CD14-positive monocyte (primary cell): ENCODE measurements at regions not wholly inside any gene's neighbourhood (a gene's known extent, or its start where the extent isn't known, plus 50 kb on each side); places are given as distances from the start of the nearest gene placed in this dataset.
"Not testable (repeated sequence)": the region's sequence is repeated elsewhere in the genome, so short reads cannot be mapped to it uniquely, and the experiment has no call there.

ENCODE experiments used
- DNase-seq, 3 donors: peaks; one replicate each; pipeline ENCODE4 v3.0.0-alpha.2; 2011 to 2022
- H2AFZ ChIP-seq: 2 replicates; pipeline ENCODE4 v1.6.0; 2012; ENCODE audit warnings: mild to moderate bottlenecking, low read depth, low read length, inconsistent platforms; ENCODE audit not compliant: insufficient read depth, poor library complexity, severe bottlenecking
- H3K27ac ChIP-seq, 2 donors: 1 replicate in 1 of 2; 2 replicates in 1 of 2; pipeline ENCODE4 v1.5.1; 2012 to 2013; ENCODE audit warnings: low read length in 2 of 2, control low read depth in 1 of 2, inconsistent platforms in 1 of 2, low read depth in 1 of 2, mild to moderate bottlenecking in 1 of 2
- H3K27me3 ChIP-seq, 2 donors: one replicate each; pipeline versions ENCODE4 v1.6.0 to v1.6.1; 2011 to 2013; ENCODE audit warnings: low read length in 2 of 2; ENCODE audit not compliant: control insufficient read depth in 2 of 2, insufficient read depth in 2 of 2
- H3K36me3 ChIP-seq, 2 donors: replicated peaks in 1 of 2; 1 replicate in 1 of 2; 2 replicates in 1 of 2; pipeline versions ENCODE4 v1.5.1 to v1.6.1; 2012 to 2013; ENCODE audit warnings: low read length in 2 of 2, control low read depth in 1 of 2, inconsistent platforms in 1 of 2, mild to moderate bottlenecking in 1 of 2; ENCODE audit not compliant: insufficient read depth in 2 of 2, control insufficient read depth in 1 of 2
- H3K4me1 ChIP-seq, 2 donors: 1 replicate in 1 of 2; 2 replicates in 1 of 2; pipeline versions ENCODE4 v1.5.1 to v1.6.1; 2012 to 2013; ENCODE audit warnings: low read length in 2 of 2, control low read depth in 1 of 2, inconsistent platforms in 1 of 2, mild to moderate bottlenecking in 1 of 2, moderate library complexity in 1 of 2; ENCODE audit not compliant: insufficient read depth in 2 of 2, control insufficient read depth in 1 of 2
- H3K4me2 ChIP-seq: replicated peaks from 2 replicates; pipeline ENCODE3; 2012; ENCODE audit warnings: low read length, moderate library complexity, mild to moderate bottlenecking; ENCODE audit not compliant: poor library complexity, severe bottlenecking; ENCODE audit errors: extremely low read depth
- H3K4me3 ChIP-seq, 3 experiments: fragments of 200-600 bp in 1 of 3; sonication (generic) in 1 of 3; replicated peaks in 1 of 3; 1 replicate in 2 of 3; 2 replicates in 1 of 3; pipeline ENCODE4 v1.5.1; 2011 to 2013; ENCODE audit warnings: low read length in 3 of 3, mild to moderate bottlenecking in 3 of 3, control low read depth in 2 of 3, low read depth in 2 of 3, inconsistent platforms in 1 of 3, moderate library complexity in 1 of 3
- H3K79me2 ChIP-seq: 2 replicates; pipeline ENCODE4 v1.6.0; 2012; ENCODE audit warnings: mild to moderate bottlenecking, control low read depth, inconsistent platforms, low read length, moderate library complexity; ENCODE audit not compliant: insufficient read depth
- H3K9ac ChIP-seq: 2 replicates; pipeline ENCODE4 v1.6.0; 2017; ENCODE audit warnings: low read length, mild to moderate bottlenecking; ENCODE audit not compliant: insufficient read depth, poor library complexity, severe bottlenecking
- H3K9me3 ChIP-seq, 2 donors: replicated peaks in 1 of 2; 1 replicate in 1 of 2; 2 replicates in 1 of 2; pipeline versions ENCODE4 v1.5.1 to v1.6.1; 2012 to 2013; ENCODE audit warnings: low read length in 2 of 2, control low read depth in 1 of 2; ENCODE audit not compliant: control insufficient read depth in 1 of 2, insufficient read depth in 1 of 2
- H4K20me1 ChIP-seq: 2 replicates; pipeline ENCODE4 v1.6.0; 2012; ENCODE audit warnings: mild to moderate bottlenecking, low read length, control low read depth, moderate library complexity; ENCODE audit not compliant: insufficient read depth
- H3K27ac Mint-ChIP-seq, 7 donors: one replicate each; pipeline ENCODE4 v1.8.0; 2020; ENCODE audit warnings: mild to moderate bottlenecking in 7 of 7, mixed read lengths in 7 of 7, moderate library complexity in 6 of 7, inconsistent platforms in 2 of 7
- H3K27me3 Mint-ChIP-seq, 3 donors: one replicate each; pipeline ENCODE4 v1.8.0; 2021 to 2022; ENCODE audit warnings: low read depth in 3 of 3, mild to moderate bottlenecking in 3 of 3, mixed read lengths in 3 of 3, moderate library complexity in 3 of 3, inconsistent platforms in 1 of 3
- H3K36me3 Mint-ChIP-seq, 2 donors: one replicate each; pipeline ENCODE4 v1.8.0; 2020; ENCODE audit warnings: mixed read lengths in 2 of 2, inconsistent platforms in 1 of 2, mild to moderate bottlenecking in 1 of 2
- H3K4me1 Mint-ChIP-seq: one replicate; pipeline ENCODE4 v1.8.0; 2020; ENCODE audit warnings: mild to moderate bottlenecking, mixed read lengths
- H3K4me3 Mint-ChIP-seq, 2 donors: one replicate each; pipeline ENCODE4 v1.8.0; 2020; ENCODE audit warnings: mild to moderate bottlenecking in 2 of 2, mixed read lengths in 2 of 2, moderate library complexity in 1 of 2
- H3K9me3 Mint-ChIP-seq, 7 donors: one replicate each; pipeline ENCODE4 v1.8.0; 2020 to 2022; ENCODE audit warnings: mixed read lengths in 7 of 7, mild to moderate bottlenecking in 6 of 7, moderate library complexity in 6 of 7, inconsistent platforms in 2 of 7
- WGBS: methylation state at CpG from one replicate; pipeline ENCODE4 v1.1.5; 2013; ENCODE audit warnings: missing lambda C conversion rate; ENCODE audit not compliant: insufficient coverage; 5-methylcytosine and 5-hydroxymethylcytosine counted together
- intact Hi-C, 2 donors: fragments of 100-400 bp; cut with micrococcal nuclease; formaldehyde crosslinking; loops; one replicate each; pipeline versions ENCODE4 v1.15.0 to v1.15.1; 2023
- TF ChIP-seq, protein P1 (sequence below): fragments of 200-600 bp; IDR thresholded peaks from one replicate; pipeline ENCODE4 v1.8.0; 2022; ENCODE audit warnings: antibody characterized with exemption, mild to moderate bottlenecking

- no peaks in the 10 kb centered on the region for H3K36me3 Mint-ChIP-seq
- Histone ChIP-seq H3K4me3 (no peak overlapping the region), H3K9me3 (no peaks in the 10 kb centered on the region), H3K4me1 (no peaks in the 10 kb centered on the region), H3K9ac (no peak overlapping the region), H3K27ac (no peak overlapping the region), H4K20me1 (no peaks in the 10 kb centered on the region), H2AFZ (no peak overlapping the region), H3K79me2 (no peaks in the 10 kb centered on the region), H3K4me2 (no peak overlapping the region), H3K36me3 (no peaks in the 10 kb centered on the region), H3K27me3 (no peaks in the 10 kb centered on the region)
- no peak for DNase-seq
- WGBS = 100% methylated on average over 2 of the region's 4 CpGs
- no peaks in the 10 kb centered on the region for H3K27me3 Mint-ChIP-seq
- H3K4me3 Mint-ChIP-seq = no peak overlapping the region
- H3K9me3 Mint-ChIP-seq = peaks cover 1 to 4% (median 3%) of the 10 kb centered on the region in 7 donors
- no peak overlapping the region for H3K27ac Mint-ChIP-seq
- intact Hi-C loops = no loop called here
- TF ChIP-seq, protein P1, sequence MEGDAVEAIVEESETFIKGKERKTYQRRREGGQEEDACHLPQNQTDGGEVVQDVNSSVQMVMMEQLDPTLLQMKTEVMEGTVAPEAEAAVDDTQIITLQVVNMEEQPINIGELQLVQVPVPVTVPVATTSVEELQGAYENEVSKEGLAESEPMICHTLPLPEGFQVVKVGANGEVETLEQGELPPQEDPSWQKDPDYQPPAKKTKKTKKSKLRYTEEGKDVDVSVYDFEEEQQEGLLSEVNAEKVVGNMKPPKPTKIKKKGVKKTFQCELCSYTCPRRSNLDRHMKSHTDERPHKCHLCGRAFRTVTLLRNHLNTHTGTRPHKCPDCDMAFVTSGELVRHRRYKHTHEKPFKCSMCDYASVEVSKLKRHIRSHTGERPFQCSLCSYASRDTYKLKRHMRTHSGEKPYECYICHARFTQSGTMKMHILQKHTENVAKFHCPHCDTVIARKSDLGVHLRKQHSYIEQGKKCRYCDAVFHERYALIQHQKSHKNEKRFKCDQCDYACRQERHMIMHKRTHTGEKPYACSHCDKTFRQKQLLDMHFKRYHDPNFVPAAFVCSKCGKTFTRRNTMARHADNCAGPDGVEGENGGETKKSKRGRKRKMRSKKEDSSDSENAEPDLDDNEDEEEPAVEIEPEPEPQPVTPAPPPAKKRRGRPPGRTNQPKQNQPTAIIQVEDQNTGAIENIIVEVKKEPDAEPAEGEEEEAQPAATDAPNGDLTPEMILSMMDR = no peak
- no peaks in the 10 kb centered on the region for H3K4me1 Mint-ChIP-seq
Measured at GRCh38 chr13:84777316-84777715, 895.0 kb upstream of the SLITRK1 start.

GRCh38 chr13:84776593-84776992, 894.3 kb upstream of the SLITRK1 start:
- no peak overlapping the region for H3K4me3 Mint-ChIP-seq
- no peak overlapping the region for H3K4me3 ChIP-seq
- H3K4me1 Mint-ChIP-seq = no peaks in the 10 kb centered on the region
- TF ChIP-seq, protein P1 = no peak
- H4K20me1 ChIP-seq = no peaks in the 10 kb centered on the region
- no peak overlapping the region for H3K9ac ChIP-seq
- H3K9me3 Mint-ChIP-seq = peaks cover 0 to 4% (median 3%) of the 10 kb centered on the region in 7 donors
- no peaks in the 10 kb centered on the region for H3K36me3 ChIP-seq
- H3K4me2 ChIP-seq = no peak overlapping the region
- no peak overlapping the region for H3K27ac ChIP-seq
- WGBS = 92% methylated on average over 2 of the region's 2 CpGs
- no peak overlapping the region for H2AFZ ChIP-seq
- H3K4me1 ChIP-seq = no peaks in the 10 kb centered on the region
- no peaks in the 10 kb centered on the region for H3K27me3 ChIP-seq
- H3K9me3 ChIP-seq = no peaks in the 10 kb centered on the region
- no peaks in the 10 kb centered on the region for H3K36me3 Mint-ChIP-seq
- intact Hi-C loops = no loop called here
- no peak for DNase-seq
- H3K79me2 ChIP-seq = no peaks in the 10 kb centered on the region
- no peaks in the 10 kb centered on the region for H3K27me3 Mint-ChIP-seq
- H3K27ac Mint-ChIP-seq = no peak overlapping the region

- H3K27ac ChIP-seq, H3K9me3 ChIP-seq, H3K4me3 ChIP-seq, H3K4me2 ChIP-seq, H3K9ac ChIP-seq, DNase-seq, H2AFZ ChIP-seq, H3K4me3 Mint-ChIP-seq, H3K9me3 Mint-ChIP-seq, H3K36me3 ChIP-seq, H3K27me3 ChIP-seq, H3K4me1 ChIP-seq, H3K36me3 Mint-ChIP-seq, H3K27me3 Mint-ChIP-seq, H3K27ac Mint-ChIP-seq, H3K4me1 Mint-ChIP-seq, H3K79me2 ChIP-seq, intact Hi-C loops, H4K20me1 ChIP-seq: not testable (repeated sequence)
- 75% methylated on average over 7 of the region's 9 CpGs for WGBS
Measured at GRCh38 chr13:84775920-84776319, 893.6 kb upstream of the SLITRK1 start.
